Liver (tissue), 3 donors: ENCODE measurements at regions not wholly inside any gene's neighbourhood (a gene's known extent, or its start where the extent isn't known, plus 50 kb on each side); places are given as distances from the start of the nearest gene placed in this dataset.

Experiments used
- CTCF ChIP-seq: fragments of 150-350 bp; IDR thresholded peaks from 2 replicates; pipeline ENCODE4 v1.5.1; 2017; ENCODE audit warnings: improper control_type of control experiment, low read depth, low read length; ENCODE audit not compliant: missing input control
- MAX ChIP-seq: IDR thresholded peaks from 2 replicates; pipeline ENCODE4 v1.6.1; 2016; ENCODE audit warnings: antibody characterized with exemption
- NR2F2 ChIP-seq: IDR thresholded peaks from 2 replicates; pipeline ENCODE4 v1.6.1; 2016; ENCODE audit warnings: antibody characterized with exemption
- REST ChIP-seq: IDR thresholded peaks from 2 replicates; pipeline ENCODE4 v1.6.1; 2016; ENCODE audit warnings: antibody characterized with exemption, mild to moderate bottlenecking
- YY1 ChIP-seq: IDR thresholded peaks from 2 replicates; pipeline ENCODE4 v1.6.1; 2016; ENCODE audit warnings: antibody characterized with exemption, mild to moderate bottlenecking
- donor health status: healthy.
- donor health status: healthy.

GRCh38 chr2:150063432-150063889 lies 424.0 kb downstream of the RND3 start:
- no peak for TF ChIP-seq YY1
- TF ChIP-seq CTCF = no peak
- TF ChIP-seq REST = no peak
- TF ChIP-seq MAX = no peak
- no peak for TF ChIP-seq NR2F2
